ENCODE measurements at regions not wholly inside any gene's neighbourhood (a gene's known extent, or its start where the extent isn't known, plus 50 kb on each side); places are given as distances from the start of the nearest gene placed in this dataset.

GRCh38 chr1:209379280-209379679 is 204.2 kb upstream of the CAMK1G start:
- TF ChIP-seq USF1 (IDR thresholded peaks at IDR 0.05) = no peak
- no peak for TF ChIP-seq EP300 (IDR thresholded peaks at IDR 0.05; ENCODE audit: borderline replicate concordance)
- TF ChIP-seq REST (IDR thresholded peaks at IDR 0.05; ENCODE audit: low read depth) = no peak
- TF ChIP-seq FOXM1 (IDR thresholded peaks at IDR 0.05; ENCODE audit: borderline replicate concordance, low read depth) = no peak
- no peak for TF ChIP-seq MAX (IDR thresholded peaks at IDR 0.05)
- TF ChIP-seq TAF1 (IDR thresholded peaks at IDR 0.05; ENCODE audit: low read depth) = no peak
- TF ChIP-seq CREB1 (IDR thresholded peaks at IDR 0.05; ENCODE audit: low read depth) = no peak

All from Ishikawa (cell line).